SK-N-SH (cell line): ENCODE measurements at regions not wholly inside any gene's neighbourhood (a gene's known extent, or its start where the extent isn't known, plus 50 kb on each side); places are given as distances from the start of the nearest gene placed in this dataset.

Source experiments
- CTCF ChIA-PET: fragments of 300-600, 350-600 bp; formaldehyde crosslinking; extraction: SDS; loops from one replicate; lab custom pipeline; 2021; lab: Yijun Ruan, JAX
- POLR2A ChIA-PET: fragments of 350-600 bp; sonication (Branson Sonifier 250); formaldehyde crosslinking; extraction: SDS; loops from one replicate; lab custom pipeline; 2020; ENCODE audit warnings: antibody characterized with exemption, inconsistent platforms; lab: Yijun Ruan, JAX
- DNase-seq: peaks from one replicate; pipeline ENCODE4 v3.0.0; 2012
- H2AFZ ChIP-seq: fragments of 200-600 bp; sonication (generic); 2 replicates; pipeline ENCODE4 v1.8.1; 2016; ENCODE audit warnings: antibody characterized with exemption, mild to moderate bottlenecking, low read depth
- H3F3A ChIP-seq: fragments of 200-600 bp; sonication (generic); replicated peaks from 2 replicates; pipeline ENCODE3; 2016; ENCODE audit warnings: antibody characterized with exemption, mild to moderate bottlenecking; ENCODE audit not compliant: insufficient read depth
- H3K27ac ChIP-seq, 2 experiments: fragments of 200-500 bp in 1 of 2; fragments of 200-600 bp in 1 of 2; sonication (Bioruptor generic) in 1 of 2; sonication (generic), shearing (Covaris generic) in 1 of 2; 2 replicates each; pipeline versions ENCODE4 v1.5.1 to v1.6.1; 2014 to 2016; ENCODE audit warnings: low read depth in 2 of 2, inconsistent platforms in 1 of 2, low read length in 1 of 2, mild to moderate bottlenecking in 1 of 2, mixed read lengths in 1 of 2
- H3K27me3 ChIP-seq: fragments of 200-600 bp; sonication (generic), shearing (Covaris generic); 2 replicates; pipeline ENCODE4 v1.6.1; 2016; ENCODE audit warnings: mixed run types; ENCODE audit not compliant: insufficient read depth
- H3K36me3 ChIP-seq, 2 experiments: fragments of 200-500 bp in 1 of 2; fragments of 200-600 bp in 1 of 2; sonication (Bioruptor generic) in 1 of 2; sonication (generic) in 1 of 2; replicated peaks in 1 of 2; 2 replicates each; pipeline versions ENCODE3 to v1.5.1; 2014 to 2016; ENCODE audit warnings: low read length in 1 of 2, mild to moderate bottlenecking in 1 of 2; ENCODE audit not compliant: insufficient read depth in 2 of 2, control insufficient read depth in 1 of 2
- H3K4me1 ChIP-seq, 2 experiments: fragments of 200-500 bp in 1 of 2; fragments of 200-600 bp in 1 of 2; sonication (Bioruptor generic) in 1 of 2; sonication (generic), shearing (Covaris generic) in 1 of 2; 2 replicates each; pipeline versions ENCODE4 v1.5.1 to v1.6.1; 2014 to 2016; ENCODE audit warnings: low read depth in 1 of 2, low read length in 1 of 2, mixed run types in 1 of 2; ENCODE audit not compliant: insufficient read depth in 2 of 2, control insufficient read depth in 1 of 2
- H3K4me2 ChIP-seq: fragments of 200-600 bp; sonication (generic), shearing (Covaris generic); 2 replicates; pipeline ENCODE4 v1.6.1; 2017; ENCODE audit warnings: mixed run types
- H3K4me3 ChIP-seq, 2 experiments: fragments of 200-500 bp in 1 of 2; fragments of 200-600 bp in 1 of 2; sonication (Bioruptor generic) in 1 of 2; sonication (generic), shearing (Covaris generic) in 1 of 2; 2 replicates each; pipeline versions ENCODE4 v1.5.1 to v1.8.1; 2014 to 2016; ENCODE audit warnings: low read depth in 2 of 2, inconsistent platforms in 1 of 2, low read length in 1 of 2, mild to moderate bottlenecking in 1 of 2, mixed read lengths in 1 of 2, moderate library complexity in 1 of 2
- H3K79me2 ChIP-seq: fragments of 200-600 bp; sonication (generic); 2 replicates; pipeline ENCODE4 v1.8.1; 2017; ENCODE audit warnings: mild to moderate bottlenecking; ENCODE audit not compliant: insufficient read depth
- H3K9ac ChIP-seq: fragments of 200-600 bp; sonication (generic); 2 replicates; pipeline ENCODE4 v1.6.1; 2017; ENCODE audit warnings: mixed run types
- H3K9me2 ChIP-seq: fragments of 200-600 bp; sonication (generic); 2 replicates; pipeline ENCODE4 v1.6.1; 2017; ENCODE audit warnings: mixed run types
- H3K9me3 ChIP-seq: fragments of 200-600 bp; sonication (generic); 2 replicates; pipeline ENCODE4 v1.6.1; 2017; ENCODE audit warnings: mixed run types, mild to moderate bottlenecking, moderate library complexity
- H4K20me1 ChIP-seq: fragments of 200-600 bp; sonication (generic); 2 replicates; pipeline ENCODE4 v1.6.1; 2017; ENCODE audit warnings: mild to moderate bottlenecking, mixed run types; ENCODE audit not compliant: insufficient read depth
- ELF1 ChIP-seq: IDR thresholded peaks from 2 replicates; pipeline ENCODE4 v1.4.0; 2012
- GATA2 ChIP-seq: sonication (generic); formaldehyde crosslinking; IDR thresholded peaks from 2 replicates; pipeline ENCODE4 v1.5.0; 2020; ENCODE audit warnings: mild to moderate bottlenecking, missing genetic modification reagents
- JUND ChIP-seq: IDR thresholded peaks from 2 replicates; pipeline ENCODE4 v1.4.0; 2012
- MAX ChIP-seq: IDR thresholded peaks from 2 replicates; pipeline ENCODE4 v1.4.0; 2012; ENCODE audit warnings: low read depth
- NRF1 ChIP-seq: IDR thresholded peaks from 2 replicates; pipeline ENCODE4 v1.6.1; 2012; ENCODE audit warnings: low read depth, mild to moderate bottlenecking, low read length
- PBX3 ChIP-seq: IDR thresholded peaks from 2 replicates; pipeline ENCODE4; 2012
- RAD21 ChIP-seq: IDR thresholded peaks from 2 replicates; pipeline ENCODE4 v1.6.1; 2012; ENCODE audit warnings: mild to moderate bottlenecking, low read length
- RCOR1 ChIP-seq: fragments of 150-350 bp; IDR thresholded peaks from 2 replicates; pipeline ENCODE4 v1.6.1; 2017; ENCODE audit warnings: antibody characterized with exemption, low read length
- REST ChIP-seq: IDR thresholded peaks from 2 replicates; pipeline ENCODE4 v1.6.1; 2012; ENCODE audit warnings: mild to moderate bottlenecking, low read depth, low read length, moderate library complexity
- SIN3A ChIP-seq: IDR thresholded peaks from 2 replicates; pipeline ENCODE4 v1.6.1; 2012; ENCODE audit warnings: low read depth, mild to moderate bottlenecking, low read length, moderate library complexity, borderline replicate concordance
- WGBS: methylation state at CpG from one replicate; pipeline ENCODE4 v1.1.6; 2017; ENCODE audit warnings: low lambda C conversion rate; 5-methylcytosine and 5-hydroxymethylcytosine counted together

GRCh38 chr5:159765135-159765433 is 151.2 kb upstream of the ADRA1B start:
- Histone ChIP-seq H3K79me2 (no peaks in the 10 kb centered on the region), H3K27ac (peak overlapping the region in 1 of 2 experiments; percentile 61; a peak in 2 of 4 replicates), H2AFZ (no peak overlapping the region), H3K27me3 (no peaks in the 10 kb centered on the region), H3K4me1 (peaks cover 0 to 11% of the 10 kb centered on the region in 2 experiments; a peak in 1 of 4 replicates), H3K4me2 (no peak overlapping the region), H3K9ac (peak overlapping the region; percentile 4; the same call in 1 of the 2 replicates), H3K9me3 (no peaks in the 10 kb centered on the region), H3K36me3 (no peaks in the 10 kb centered on the region), H3K4me3 (no peak overlapping the region), H3K9me2 (no peaks in the 10 kb centered on the region), H3F3A (no peaks in the 10 kb centered on the region), H4K20me1 (no peaks in the 10 kb centered on the region)
- ChIA-PET POLR2A (no interaction called here), CTCF (interaction anchor here (1.0 kb wide), 1 partner anchor 51 kb away, joined by 3 read pairs; no protein-coding TSS in a partner anchor)
- TF ChIP-seq MAX (no peak), GATA2 (CRISPR knock-in tag) (no peak), RAD21 (no peak), REST (no peak), ELF1 (no peak), RCOR1 (no peak), JUND (no peak)
- WGBS: 59% methylated on average over 6 of the region's 6 CpGs
- no peak for DNase-seq

GRCh38 chr5:159765760-159766517 is 150.3 kb upstream of the ADRA1B start:
- no peak overlapping the region for H3K27ac ChIP-seq
- no peaks in the 10 kb centered on the region for H3F3A ChIP-seq
- no peak overlapping the region for H3K4me3 ChIP-seq
- no peaks in the 10 kb centered on the region for H3K27me3 ChIP-seq
- no peak overlapping the region for H3K9ac ChIP-seq
- no peaks in the 10 kb centered on the region for H3K9me3 ChIP-seq
- 0 out of 2 replicates have a peak overlapping the region, but pooled peaks have one; percentile 11 for H2AFZ ChIP-seq
- no peak overlapping the region for H3K4me2 ChIP-seq
- WGBS: 57% methylated on average over 8 of the region's 8 CpGs
- peaks cover 0 to 11% of the 10 kb centered on the region in 2 experiments; a peak in 1 of 4 replicates for H3K4me1 ChIP-seq
- DNase-seq: no peak
- H3K36me3 ChIP-seq: no peaks in the 10 kb centered on the region
- TF ChIP-seq SIN3A (no peak), NRF1 (no peak), PBX3 (peak; percentile 16; the same call in 1 of the 2 replicates)
- H4K20me1 ChIP-seq: no peaks in the 10 kb centered on the region
- POLR2A ChIA-PET: no interaction called here
- no peaks in the 10 kb centered on the region for H3K9me2 ChIP-seq
- H3K79me2 ChIP-seq: no peaks in the 10 kb centered on the region
- CTCF ChIA-PET: interaction anchor here (1.0 kb wide), 1 partner anchor 52 kb away, joined by 3 read pairs; no protein-coding TSS in a partner anchor
